ENCODE measurements at regions not wholly inside any gene's neighbourhood (a gene's known extent, or its start where the extent isn't known, plus 50 kb on each side); places are given as distances from the start of the nearest gene placed in this dataset.
A peak's percentile ranks its signal among the peaks of the same experiment; 100 is the strongest.

DNA sequence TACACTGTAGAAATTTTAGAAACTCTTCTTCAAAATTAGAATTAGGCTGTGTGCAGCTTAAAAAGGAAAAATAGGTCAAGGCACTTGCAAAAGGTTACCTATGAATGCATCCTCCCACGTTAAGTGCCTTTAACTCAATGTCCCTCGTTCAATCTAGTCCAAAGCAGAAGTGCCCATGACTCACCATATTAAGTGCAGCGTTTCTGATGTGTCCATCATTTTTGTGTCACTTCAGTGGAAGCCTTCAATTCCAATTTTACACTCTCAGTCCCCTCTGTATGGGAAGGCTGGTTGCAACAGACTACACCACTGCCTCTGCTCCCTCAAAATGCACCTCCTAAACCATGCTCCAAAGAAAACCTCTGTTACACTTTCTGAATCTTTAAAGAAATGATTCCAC, 53.4 kb downstream of the FOXB1 start:
- DNase-seq (ENCODE audit: low spot score) = no peak

DNA sequence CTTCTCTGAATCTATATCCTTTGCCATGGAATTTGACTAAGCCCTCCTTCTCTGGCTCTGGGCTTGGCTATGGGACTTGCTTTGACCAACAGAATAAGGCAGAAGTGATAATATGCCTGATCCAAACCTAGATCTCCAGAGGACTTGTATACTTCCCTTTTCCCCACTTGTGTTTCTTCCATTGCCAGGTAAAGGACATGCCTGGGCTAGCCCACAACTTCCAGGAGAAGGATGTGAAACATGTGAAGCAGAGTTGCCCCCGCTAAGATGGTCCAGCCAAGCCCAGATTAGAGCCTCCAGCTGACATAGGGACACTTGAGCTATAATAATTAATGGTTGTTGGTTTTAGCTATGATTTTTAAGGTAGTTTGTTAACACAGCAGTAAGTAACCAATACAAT, 55.1 kb downstream of the FOXB1 start:
- no peak for DNase-seq (ENCODE audit: low spot score)

DNA sequence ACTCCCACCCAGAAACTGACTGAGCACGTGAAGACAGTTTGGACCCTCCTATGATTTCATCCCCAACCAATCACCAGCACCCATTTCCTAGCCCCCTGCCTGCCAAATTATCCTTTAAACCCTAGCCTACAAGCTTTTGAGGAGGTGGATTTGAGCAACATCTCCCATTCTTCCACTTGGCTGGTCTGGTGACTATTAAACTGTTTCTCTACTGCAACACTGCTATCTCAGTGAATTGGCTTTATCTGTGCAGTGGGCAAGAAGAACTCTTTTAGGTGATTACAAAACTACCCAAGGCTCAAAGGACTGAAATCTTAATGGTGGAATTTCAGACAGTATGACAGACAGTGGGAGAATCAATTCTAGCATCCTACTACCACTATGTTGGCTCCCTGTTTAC, 57.6 kb downstream of the FOXB1 start:
- DNase-seq (ENCODE audit: low spot score) = no peak

DNA sequence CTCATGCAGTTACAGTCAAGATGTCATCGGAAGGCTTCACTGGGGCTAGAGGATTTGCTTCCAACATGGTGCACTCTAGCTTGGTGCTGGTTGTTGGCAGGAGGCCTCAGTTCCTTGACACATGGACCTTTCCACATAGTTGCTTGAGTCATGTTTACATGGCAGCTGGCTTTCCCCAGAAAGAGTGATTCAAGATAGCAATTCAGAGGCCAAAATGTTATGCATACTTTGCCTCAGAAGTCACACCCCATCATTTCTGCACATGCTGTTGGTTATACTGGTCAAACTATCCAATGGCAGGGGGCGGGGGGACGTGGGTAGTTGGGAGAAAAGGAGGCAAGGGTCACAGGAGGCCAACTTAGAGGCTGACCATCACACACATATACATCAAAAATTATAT, 58.7 kb downstream of the FOXB1 start:
- no peak for DNase-seq (ENCODE audit: low spot score)

DNA sequence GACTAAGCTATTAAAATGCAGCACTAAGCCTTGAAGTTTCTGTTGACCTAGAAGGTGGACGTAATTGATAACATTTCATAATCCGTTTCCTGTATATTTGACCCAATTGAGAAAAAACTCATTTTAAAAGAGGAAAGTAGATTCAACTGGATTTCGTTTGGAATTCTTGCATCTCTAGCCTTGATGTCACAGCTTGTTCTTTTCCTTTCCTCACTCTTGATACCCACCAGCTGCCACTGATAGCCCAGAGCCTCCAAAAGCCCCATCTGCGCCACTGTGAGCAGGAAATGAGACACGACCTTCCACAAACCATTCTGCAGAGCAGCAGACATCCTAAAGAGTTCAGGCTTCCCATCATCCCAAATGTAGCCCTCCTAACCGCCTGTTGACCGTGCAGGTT, 61.8 kb downstream of the FOXB1 start:
- DNase-seq (ENCODE audit: low spot score) = no peak

DNA sequence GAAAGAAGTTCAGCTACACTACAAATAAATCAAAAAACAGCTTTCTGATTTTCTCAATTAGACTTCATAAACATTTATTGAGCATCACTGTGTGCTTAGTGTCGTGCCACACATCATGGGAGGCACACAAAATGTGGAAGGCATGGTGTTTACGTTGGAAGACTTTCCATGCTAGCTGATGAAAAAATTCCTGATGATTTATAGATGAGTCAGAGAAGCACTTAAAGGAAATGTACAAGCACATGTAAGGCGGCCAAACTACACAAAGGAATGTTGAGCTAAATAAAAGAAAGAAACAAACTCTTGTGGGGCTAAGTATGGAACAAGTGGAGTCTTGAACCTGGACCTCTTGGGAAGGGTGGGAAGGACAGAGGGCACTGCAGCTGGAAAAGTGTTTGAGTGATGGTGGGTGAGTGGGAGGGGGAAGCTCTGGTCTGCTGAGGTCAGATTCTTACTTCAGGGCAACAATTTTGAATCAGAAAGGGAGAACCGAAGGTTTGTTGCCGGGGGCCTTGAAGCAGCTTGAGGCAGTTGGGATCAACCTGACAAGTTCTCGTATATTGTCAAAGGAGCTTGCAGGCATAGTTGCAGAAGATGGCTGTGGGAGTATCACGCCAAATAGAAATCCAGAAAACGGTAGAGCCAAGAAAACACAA, 66.9 kb downstream of the FOXB1 start:
- DNase-seq (ENCODE audit: low spot score) = no peak

DNA sequence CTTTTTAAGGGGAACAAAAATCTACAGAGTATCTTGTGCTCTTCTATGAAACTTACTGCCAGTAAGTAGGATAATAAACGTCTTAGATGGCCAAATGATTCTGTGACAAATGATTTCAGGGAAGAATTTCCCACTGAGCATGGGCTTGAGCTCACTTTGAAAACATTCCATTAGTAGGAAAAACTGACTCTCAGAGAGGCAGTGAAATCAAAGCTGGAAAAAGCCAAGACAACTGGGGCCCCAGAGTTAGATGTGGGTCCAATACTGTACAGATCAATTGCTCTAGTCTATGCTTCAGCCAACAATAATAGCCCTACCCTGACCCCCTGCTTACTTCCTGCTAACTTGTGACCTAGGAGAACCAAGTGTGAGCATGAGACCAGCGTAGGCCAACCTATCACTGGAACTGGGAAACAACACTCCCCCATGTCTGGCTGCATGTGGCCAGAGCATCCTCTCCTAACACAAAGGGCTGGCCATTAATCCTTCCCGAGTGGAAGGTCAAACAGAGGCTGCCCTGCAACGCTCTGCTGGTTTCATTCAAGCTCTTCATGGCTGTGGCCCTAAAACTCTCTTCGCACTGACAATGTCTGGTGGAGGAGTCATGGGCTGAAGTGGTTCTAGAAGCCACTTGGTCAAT, 68.8 kb downstream of the FOXB1 start:
- DNase-seq (ENCODE audit: low spot score) = no peak

DNA sequence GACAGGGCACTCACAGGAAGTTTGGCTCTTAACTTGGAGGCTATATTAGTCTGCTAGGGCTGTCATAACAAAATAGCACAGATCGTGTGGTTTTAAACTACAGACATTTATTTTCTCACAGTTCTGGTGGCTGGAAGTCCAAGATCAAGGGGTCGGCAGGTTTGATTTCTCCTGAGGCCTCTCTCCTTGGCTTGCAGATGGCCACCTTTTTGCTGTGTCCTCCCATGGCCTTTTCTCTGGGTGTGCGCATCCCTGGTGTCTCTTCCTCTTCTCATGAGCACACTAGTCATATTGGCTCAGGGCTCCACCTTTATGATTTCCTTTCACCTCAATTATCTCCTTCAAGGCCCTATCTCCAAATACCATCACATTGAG, 69.3 kb downstream of the FOXB1 start:
- DNase-seq (ENCODE audit: low spot score) = no peak

DNA sequence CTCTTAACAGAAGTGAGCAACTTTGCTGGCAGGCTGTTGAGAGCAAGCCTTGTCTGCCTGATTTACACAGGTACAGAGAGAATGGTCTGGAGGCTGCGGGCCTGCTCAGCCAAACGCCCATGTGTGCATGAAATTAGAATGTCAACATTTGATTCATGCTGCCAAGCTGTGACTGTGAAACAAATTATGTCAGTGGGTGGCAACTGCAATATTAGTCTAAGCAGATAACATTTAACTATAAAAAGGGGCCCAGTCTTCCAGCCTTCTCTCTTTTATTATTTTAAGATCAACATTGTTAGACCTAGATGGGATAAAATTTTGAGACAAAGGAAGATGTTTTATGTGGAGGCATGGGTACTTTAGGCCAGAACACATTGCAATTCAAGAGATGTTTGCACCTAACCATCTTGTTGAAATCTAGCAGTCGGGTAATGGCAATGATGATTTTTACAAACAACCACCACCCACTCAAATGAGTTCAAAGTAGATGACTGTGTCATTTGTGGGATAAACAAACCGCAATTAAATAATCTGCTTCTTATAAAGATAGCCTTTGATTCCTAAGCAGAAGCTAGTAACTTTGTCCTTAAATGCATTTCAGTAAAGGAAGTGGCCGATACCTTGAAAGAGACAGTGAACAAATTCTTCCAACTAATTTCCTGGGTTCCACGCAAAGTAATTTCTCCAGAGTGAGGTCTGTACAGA, 70.2 kb downstream of the FOXB1 start:
- peak; percentile 54 for DNase-seq (ENCODE audit: low spot score)

DNA sequence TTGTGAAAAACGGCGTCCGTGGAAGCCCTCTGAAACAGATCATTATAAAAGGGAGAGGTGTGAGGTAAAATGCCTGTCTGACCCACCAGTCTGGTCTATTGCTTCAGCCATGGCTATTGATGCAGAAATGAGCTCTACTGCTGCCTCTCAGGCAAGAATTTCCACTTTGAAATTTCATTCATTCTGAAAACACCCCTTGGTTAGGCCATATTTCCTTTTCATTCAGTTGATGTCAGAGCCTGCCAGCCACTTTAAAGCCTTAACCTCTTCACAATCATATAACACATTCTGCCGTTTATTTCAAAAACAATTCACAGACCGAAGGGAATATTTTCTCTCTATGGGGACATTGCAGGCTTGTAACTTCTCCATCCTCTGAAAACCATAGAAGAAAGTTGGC, 71.9 kb downstream of the FOXB1 start:
- no peak for DNase-seq (ENCODE audit: low spot score)

DNA sequence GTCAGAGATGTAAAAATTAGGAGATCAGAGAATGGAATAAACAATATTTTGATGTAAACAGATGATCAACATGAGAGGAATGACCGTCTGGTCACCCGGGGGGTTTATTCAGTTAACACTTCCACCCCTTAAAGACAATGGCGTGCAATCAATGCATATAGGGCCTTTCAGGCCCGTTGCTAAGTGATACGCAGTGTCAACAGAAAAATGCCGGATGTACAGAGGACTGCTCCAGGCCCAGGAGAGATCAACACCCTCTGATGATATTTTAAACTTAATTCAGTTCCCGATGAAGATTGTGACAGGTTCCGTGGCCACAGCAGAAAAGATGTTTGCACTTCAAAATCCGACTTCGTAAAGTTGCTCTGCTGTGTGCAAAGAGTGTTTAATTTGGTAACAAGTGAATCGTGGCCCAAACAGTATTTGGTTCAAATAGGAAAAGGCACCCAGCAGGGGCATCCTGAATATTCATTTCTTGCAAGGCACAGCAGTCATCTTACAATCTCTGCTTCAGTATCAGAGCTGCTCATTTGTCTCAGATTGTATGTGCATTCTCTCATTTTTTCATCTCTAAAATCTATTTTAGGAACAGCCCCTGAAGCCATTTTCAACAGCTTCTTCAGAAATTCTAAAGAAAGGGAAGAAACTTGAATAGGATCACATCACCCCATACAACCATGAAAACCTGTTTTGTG, 72.6 kb downstream of the FOXB1 start:
- no peak for DNase-seq (ENCODE audit: low spot score)

DNA sequence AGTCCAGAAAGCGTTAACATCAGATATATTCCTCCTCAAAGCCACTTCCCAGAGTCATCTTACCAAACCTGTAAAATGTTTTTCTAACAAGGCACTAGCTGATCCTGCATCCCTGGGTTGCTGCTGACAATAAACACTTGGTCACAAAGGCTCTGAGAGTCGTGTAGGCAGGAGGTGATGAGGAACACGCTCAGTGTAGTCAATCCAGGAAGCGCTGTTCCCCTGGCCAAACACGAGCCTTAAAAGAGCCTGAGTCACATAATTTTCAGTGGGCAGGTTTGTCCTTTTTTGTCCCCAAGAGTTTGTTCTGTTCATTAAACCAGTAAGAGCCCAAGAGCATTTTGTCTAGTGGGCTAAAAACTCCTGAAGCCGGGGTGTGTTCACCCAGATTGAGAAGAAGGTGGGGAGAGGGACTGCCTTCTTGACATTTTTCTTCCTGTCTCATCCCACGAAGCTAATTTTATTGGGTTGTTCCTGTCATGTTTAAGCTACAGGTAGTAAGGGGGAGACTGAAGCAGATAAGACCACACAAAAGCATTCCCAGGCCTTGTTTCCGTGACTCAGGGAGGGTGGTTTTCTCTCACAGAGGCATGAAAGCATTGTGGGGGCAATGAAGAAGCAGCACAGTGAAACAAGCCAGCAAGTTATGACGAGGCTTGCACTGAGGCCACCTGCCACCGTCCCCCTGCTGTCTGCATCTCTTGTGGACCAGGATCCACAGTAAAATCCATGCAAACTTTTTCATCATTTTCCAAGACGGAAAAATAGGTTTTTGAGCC, 73.7 kb downstream of the FOXB1 start:
- DNase-seq (ENCODE audit: low spot score) = no peak

DNA sequence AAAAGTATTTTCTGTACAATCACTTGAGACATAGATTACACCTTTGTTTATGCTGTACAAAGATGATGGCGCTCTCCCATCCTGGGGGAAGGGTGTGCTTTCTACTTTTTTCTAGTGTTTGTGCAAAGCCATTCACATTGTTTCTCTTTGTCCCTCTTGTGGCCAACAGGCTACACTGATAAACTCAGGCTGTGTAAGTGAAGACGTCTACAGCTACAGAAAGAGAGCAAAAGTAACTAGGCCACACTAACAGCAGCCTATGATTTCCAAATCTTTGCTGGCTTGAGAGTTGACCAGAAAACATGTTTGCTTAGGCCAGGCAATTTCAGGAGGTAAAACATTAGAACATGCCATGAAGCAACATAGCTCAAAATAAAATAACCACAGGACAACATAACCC, 75.1 kb downstream of the FOXB1 start:
- DNase-seq (ENCODE audit: low spot score) = no peak

DNA sequence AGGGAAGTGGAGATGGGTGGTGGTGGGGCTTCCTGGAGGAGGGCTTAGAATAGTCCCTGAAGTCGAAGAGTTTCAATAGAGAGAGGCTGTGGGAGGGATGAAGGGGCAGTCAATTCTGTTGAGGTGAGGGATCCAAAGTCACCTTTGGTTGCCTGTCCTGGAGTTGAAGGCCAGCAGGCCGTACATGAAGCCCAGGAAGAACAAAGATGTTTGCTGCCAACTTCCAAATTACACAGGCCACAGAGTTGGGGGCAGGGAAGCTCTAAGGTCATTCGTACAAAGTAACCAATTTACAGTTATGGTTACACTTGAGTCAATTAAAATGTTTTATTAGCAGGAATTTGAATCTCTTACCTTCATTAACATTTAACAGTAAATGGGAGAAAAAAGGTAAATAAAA, 77.9 kb downstream of the FOXB1 start:
- DNase-seq (ENCODE audit: low spot score) = no peak

DNA sequence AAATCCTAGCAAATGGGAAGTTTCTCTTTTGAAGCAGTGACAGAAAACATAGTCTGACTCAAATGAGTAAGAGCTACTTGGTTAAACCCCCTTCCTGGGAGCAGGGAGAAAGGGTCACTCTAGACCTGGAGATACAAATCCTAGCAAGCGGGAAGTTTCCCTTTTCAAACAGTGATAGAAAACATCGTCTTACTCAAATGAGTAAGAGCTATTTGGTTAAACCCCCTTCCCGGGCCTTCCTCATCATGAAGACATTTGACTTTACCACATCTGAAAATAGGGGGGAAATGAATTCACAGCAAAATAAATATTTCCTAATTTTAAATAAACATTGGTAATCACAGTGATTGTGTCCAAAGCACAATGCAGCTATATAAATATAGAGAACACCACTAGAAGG, 79.2 kb downstream of the FOXB1 start:
- DNase-seq (ENCODE audit: low spot score) = no peak

DNA sequence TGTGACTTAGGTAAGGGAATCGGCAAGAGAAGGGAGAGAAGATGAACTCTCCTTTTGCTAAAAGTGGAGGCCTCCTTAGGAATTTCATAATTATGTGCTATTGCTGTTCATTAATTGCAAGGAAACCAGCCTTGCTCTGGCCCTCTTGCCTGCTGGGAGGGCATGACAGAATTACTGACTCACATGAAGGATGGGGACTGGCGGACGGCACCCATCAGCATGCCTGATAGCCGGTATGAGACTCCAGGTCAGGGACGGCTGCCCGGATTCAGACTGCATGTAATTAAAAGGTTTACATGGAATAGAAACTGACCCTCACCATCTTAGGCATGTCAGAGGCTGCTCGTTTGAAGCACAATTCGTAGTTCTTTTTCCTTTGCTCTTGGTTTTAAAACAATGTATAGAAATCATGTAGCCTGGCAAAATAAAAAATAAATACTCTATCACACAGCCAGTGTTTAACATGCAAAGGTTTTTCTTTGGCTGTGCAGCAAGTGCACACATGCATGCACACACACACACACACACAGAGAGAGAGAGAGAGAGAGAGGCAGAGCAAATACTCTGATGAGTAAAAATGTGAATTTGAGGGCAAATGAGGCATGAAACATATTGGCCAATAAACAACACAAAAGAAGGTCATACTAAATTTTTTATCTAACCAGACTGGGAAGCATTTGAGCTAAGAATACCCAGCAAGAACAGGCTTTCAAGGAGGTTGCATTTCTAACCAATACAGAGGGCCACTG, 82.7 kb downstream of the FOXB1 start:
- DNase-seq (ENCODE audit: low spot score) = no peak

DNA sequence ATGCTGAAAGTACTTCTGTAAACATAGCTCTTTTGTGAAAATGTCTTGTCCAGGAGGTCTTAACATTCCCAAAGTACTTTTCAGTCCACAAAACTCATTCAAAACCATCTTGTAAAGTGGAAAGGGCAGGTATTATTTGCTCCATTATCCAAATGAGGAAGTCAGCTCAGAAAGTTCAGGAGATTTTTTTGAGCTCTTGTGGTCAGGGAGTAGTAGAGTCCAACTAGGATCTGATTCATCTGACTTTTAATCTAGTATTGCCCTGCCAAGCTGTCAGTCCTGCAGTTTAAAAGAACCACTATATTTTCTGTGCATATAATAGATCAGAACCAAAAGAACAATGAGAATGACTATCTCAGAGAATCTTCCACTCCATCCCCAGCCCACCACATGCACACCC, 83.5 kb downstream of the FOXB1 start:
- DNase-seq (ENCODE audit: low spot score) = no peak

DNA sequence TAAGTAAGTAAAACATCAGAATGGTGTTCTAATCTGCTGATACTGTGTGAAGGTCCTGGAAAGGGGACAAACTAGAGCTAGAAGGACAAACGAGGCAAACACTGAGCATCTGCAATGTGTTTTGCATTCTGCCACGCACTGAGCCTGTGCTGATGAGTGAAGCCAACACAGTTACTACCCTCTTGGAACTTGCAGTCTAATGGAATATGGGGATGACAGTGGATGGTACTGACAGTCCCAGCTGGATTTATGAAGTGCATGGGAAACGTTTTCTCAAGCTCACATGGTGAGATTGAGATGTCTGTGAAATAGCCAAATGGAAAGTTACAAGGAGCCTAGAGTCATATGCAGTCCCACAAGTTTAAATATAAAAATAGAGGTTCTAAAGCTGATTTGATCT, 86.6 kb downstream of the FOXB1 start:
- DNase-seq (ENCODE audit: low spot score) = no peak

DNA sequence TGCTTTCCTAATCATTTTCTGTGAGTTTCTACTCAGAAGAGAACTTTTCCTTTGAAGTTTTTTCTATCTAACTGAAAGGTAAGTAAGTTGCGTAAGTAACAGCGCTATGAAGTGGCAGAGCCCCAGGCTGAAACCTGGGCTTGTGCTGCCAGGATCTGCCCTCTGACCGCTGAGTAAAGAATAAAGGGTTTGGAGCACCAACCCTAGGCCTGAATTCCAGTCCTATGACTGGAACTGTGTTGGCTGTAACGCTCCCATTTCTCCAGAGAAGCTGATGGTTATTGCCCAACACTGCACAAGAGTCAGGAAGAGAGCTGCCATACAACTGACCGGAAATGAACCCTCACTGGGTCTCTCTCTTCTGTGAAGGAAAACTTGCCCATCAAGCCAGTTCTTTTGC, 87.0 kb downstream of the FOXB1 start:
- no peak for DNase-seq (ENCODE audit: low spot score)

DNA sequence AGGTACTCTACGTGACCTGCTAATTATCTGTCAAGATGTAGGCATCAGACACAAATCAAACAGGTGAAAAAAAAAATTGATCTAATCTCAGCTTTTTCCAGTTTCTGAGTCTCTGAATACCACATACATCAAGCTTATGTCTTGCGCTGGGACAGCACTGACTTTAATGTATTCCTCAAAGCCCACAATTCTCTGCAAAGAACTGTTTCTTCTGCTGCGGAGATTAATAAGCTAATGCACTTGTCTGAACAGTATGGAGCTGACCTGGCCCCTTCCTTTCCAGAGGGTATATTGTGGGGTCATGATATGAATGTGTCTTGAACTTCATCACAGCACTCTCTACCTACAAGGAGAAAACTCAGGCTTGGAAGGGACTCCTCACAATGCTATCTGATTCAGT, 87.8 kb downstream of the FOXB1 start:
- DNase-seq (ENCODE audit: low spot score) = no peak

DNA sequence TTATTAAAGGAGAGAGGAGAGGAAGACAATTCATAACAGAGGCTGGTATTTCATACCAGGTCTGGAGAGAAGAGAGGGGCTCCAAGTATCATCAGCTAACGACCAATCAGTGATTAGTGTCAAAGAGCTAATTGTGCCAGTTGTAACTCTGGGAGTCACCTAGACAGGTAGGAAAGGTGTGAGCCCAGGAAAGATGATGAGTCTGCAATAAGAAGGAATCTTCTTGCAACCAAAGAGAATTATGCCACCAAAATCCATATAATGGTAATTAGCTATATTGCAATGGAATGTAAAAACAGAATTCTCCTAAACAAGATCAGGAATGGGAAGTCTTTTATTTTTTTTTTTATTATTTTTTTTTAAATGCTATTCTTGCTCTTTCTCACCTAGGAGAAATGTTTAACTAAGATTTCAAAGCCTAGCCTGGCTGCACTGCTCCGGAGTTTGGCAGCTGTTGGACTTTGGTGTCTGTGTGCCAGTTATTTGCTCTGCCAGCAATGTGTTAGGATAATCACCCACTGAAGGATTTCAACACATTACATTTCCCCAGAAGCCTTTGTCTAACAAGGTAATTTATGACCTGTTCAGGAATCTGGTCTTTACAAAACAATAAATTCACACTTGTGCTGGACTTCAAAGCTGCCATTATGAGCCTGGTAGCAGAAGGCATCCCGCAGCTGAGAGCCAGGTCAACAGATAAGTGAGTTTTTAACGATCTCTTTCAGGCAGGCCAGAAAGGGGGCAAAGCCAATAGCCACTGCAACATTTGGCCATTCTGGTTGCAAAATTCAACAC, 89.4 kb downstream of the FOXB1 start:
- DNase-seq (ENCODE audit: low spot score) = peak; percentile 6
